Tibial artery (tissue), 4 donors: ENCODE measurements at regions not wholly inside any gene's neighbourhood (a gene's known extent, or its start where the extent isn't known, plus 50 kb on each side); places are given as distances from the start of the nearest gene placed in this dataset.

Source experiments
- DNase-seq, 2 donors: peaks; one replicate each; pipeline ENCODE4 v3.0.0-alpha.2; 2019
- H3K27ac ChIP-seq, 2 donors: fragments of 200-600 bp; sonication (generic) in 1 of 2; 1 replicate in 1 of 2; 2 replicates in 1 of 2; pipeline ENCODE4 v1.5.1; 2018 to 2019; ENCODE audit warnings: mild to moderate bottlenecking in 1 of 2
- H3K27me3 ChIP-seq, 2 donors: fragments of 200-600 bp; sonication (generic) in 1 of 2; one replicate each; pipeline versions ENCODE4 v1.5.1 to v1.6.0; 2016 to 2019
- H3K36me3 ChIP-seq, 3 donors: fragments of 200-600 bp; sonication (generic) in 2 of 3; one replicate each; pipeline ENCODE4 v1.5.1; 2016 to 2019; ENCODE audit warnings: mild to moderate bottlenecking in 2 of 3
- H3K4me1 ChIP-seq, 4 donors: fragments of 200-600 bp; sonication (generic) in 2 of 4; 1 replicate in 3 of 4; 2 replicates in 1 of 4; pipeline ENCODE4 v1.5.1; 2016 to 2019
- H3K4me3 ChIP-seq, 2 donors: fragments of 200-600 bp; sonication (generic) in 1 of 2; 1 replicate in 1 of 2; 2 replicates in 1 of 2; pipeline ENCODE4 v1.5.1; 2018 to 2019; ENCODE audit warnings: mild to moderate bottlenecking in 2 of 2
- H3K9me3 ChIP-seq, 3 donors: fragments of 200-600 bp; sonication (generic) in 1 of 3; one replicate each; pipeline ENCODE4 v1.5.1; 2016 to 2019
- CTCF ChIP-seq, 2 experiments: fragments of 200-600 bp in 1 of 2; fragments of 450-650 bp in 1 of 2; IDR thresholded peaks; one replicate each; pipeline ENCODE4 v1.5.1; 2017 to 2019; ENCODE audit warnings: antibody characterized with exemption in 2 of 2, mild to moderate bottlenecking in 1 of 2, moderate library complexity in 1 of 2
- intact Hi-C: fragments of 100-400 bp; cut with DNase I; formaldehyde crosslinking; loops from one replicate; pipeline ENCODE4 v1.15.0; 2023; ENCODE audit warnings: low total_unique reads

- Histone ChIP-seq H3K4me1 (no peaks in the 10 kb centered on the region), H3K27me3 (no peaks in the 10 kb centered on the region), H3K27ac (no peak overlapping the region), H3K9me3 (no peaks in the 10 kb centered on the region), H3K4me3 (no peak overlapping the region), H3K36me3 (no peaks in the 10 kb centered on the region)
- DNase-seq, result no peak
- no peak for TF ChIP-seq CTCF (IDR thresholded peaks at IDR 0.05)
- intact Hi-C loops, result no loop called here
Observed at GRCh38 chr18:66662632-66663031, 58.7 kb upstream of the CDH19 start.

- Histone ChIP-seq H3K27me3 (no peaks in the 10 kb centered on the region), H3K9me3 (no peaks in the 10 kb centered on the region), H3K4me3 (no peak overlapping the region), H3K4me1 (no peaks in the 10 kb centered on the region), H3K27ac (no peak overlapping the region), H3K36me3 (no peaks in the 10 kb centered on the region)
- intact Hi-C loops, result no loop called here
- DNase-seq, result no peak
- TF ChIP-seq CTCF (IDR thresholded peaks at IDR 0.05), result no peak
Observed at GRCh38 chr18:66655407-66655806, 51.5 kb upstream of the CDH19 start.
